ENCODE measurements at regions not wholly inside any gene's neighbourhood (a gene's known extent, or its start where the extent isn't known, plus 50 kb on each side); places are given as distances from the start of the nearest gene placed in this dataset.

DNA sequence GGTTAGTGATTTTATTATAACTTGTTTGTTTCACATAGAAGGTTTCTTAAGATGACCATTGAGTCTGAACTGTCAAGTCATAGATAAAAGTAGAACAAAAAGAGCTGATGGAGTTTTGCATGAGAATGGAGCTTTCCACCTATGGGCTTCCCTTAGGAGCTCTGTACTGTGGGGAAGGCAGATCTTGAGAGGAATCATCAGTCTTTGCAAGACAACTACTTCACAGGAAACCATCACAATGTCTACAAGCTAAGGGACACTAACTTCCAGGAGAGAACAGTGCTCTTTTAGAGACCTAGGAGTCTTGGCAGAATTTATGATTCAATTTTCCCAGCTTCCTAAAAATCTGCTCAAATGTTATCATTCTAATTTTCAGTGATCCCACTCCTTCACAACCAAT is 78.2 kb downstream of the FBXO5 start:
- no TSS peak for BruUV-seq (replicated peaks)
- no peak for DNase-seq
- Mint-ChIP-seq H3K9me3 (ENCODE audit: low read depth, unreplicated experiment) (no peaks in the 10 kb centered on the region), H3K27me3 (ENCODE audit: unreplicated experiment) (no peaks in the 10 kb centered on the region), H3K27ac (ENCODE audit: unreplicated experiment) (no peak overlapping the region), H3K4me1 (ENCODE audit: low read depth, unreplicated experiment) (no peaks in the 10 kb centered on the region), H3K36me3 (ENCODE audit: insufficient read depth, unreplicated experiment) (peaks cover 4% of the 10 kb centered on the region), H3K4me3 (ENCODE audit: low read depth, unreplicated experiment) (no peak overlapping the region)
- TF ChIP-seq, protein P1, sequence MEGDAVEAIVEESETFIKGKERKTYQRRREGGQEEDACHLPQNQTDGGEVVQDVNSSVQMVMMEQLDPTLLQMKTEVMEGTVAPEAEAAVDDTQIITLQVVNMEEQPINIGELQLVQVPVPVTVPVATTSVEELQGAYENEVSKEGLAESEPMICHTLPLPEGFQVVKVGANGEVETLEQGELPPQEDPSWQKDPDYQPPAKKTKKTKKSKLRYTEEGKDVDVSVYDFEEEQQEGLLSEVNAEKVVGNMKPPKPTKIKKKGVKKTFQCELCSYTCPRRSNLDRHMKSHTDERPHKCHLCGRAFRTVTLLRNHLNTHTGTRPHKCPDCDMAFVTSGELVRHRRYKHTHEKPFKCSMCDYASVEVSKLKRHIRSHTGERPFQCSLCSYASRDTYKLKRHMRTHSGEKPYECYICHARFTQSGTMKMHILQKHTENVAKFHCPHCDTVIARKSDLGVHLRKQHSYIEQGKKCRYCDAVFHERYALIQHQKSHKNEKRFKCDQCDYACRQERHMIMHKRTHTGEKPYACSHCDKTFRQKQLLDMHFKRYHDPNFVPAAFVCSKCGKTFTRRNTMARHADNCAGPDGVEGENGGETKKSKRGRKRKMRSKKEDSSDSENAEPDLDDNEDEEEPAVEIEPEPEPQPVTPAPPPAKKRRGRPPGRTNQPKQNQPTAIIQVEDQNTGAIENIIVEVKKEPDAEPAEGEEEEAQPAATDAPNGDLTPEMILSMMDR (IDR thresholded peaks at IDR 0.05; ENCODE audit: unreplicated experiment): no peak
- CTCF ChIA-PET: no interaction called here
- intact Hi-C loops (cut with micrococcal nuclease; ENCODE audit: unreplicated experiment): no loop called here

- CTCF ChIA-PET: no interaction called here
- peaks cover 4% of the 10 kb centered on the region for H3K36me3 Mint-ChIP-seq (ENCODE audit: insufficient read depth, unreplicated experiment)
- no peak for DNase-seq
- BruUV-seq (replicated peaks): no TSS peak
- no peaks in the 10 kb centered on the region for H3K4me1 Mint-ChIP-seq (ENCODE audit: low read depth, unreplicated experiment)
- TF ChIP-seq, protein P1 (IDR thresholded peaks at IDR 0.05; ENCODE audit: unreplicated experiment): no peak
- H3K27me3 Mint-ChIP-seq (ENCODE audit: unreplicated experiment): no peaks in the 10 kb centered on the region
- intact Hi-C loops (cut with micrococcal nuclease; ENCODE audit: unreplicated experiment): no loop called here
- H3K4me3 Mint-ChIP-seq (ENCODE audit: low read depth, unreplicated experiment): no peak overlapping the region
- H3K27ac Mint-ChIP-seq (ENCODE audit: unreplicated experiment): no peak overlapping the region
- no peaks in the 10 kb centered on the region for H3K9me3 Mint-ChIP-seq (ENCODE audit: low read depth, unreplicated experiment)
Measured at GRCh38 chr6:152905551-152906299, 77.1 kb downstream of the FBXO5 start.

DNA sequence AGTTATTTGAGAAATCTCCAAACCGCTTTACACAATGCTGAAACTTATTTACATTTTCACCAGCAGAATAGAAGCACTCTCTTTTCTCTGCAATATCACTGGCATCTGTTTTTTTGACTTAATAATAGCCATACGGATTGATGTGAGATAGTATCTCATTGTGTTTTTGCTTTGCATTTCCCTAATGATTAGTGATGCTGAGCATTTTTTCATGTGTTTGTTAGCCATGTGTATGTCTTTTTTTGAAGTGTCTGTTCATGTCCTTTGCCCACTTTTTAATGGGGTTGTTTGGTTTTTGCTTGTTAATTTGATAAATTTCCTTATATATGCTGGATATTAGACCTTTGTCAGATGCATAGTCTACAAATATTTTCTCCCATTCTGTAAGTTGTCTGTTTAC is 73.6 kb downstream of the FBXO5 start:
- CTCF ChIA-PET: no interaction called here
- BruUV-seq (replicated peaks): no TSS peak
- no peak overlapping the region for H3K4me3 Mint-ChIP-seq (ENCODE audit: low read depth, unreplicated experiment)
- no peaks in the 10 kb centered on the region for H3K4me1 Mint-ChIP-seq (ENCODE audit: low read depth, unreplicated experiment)
- no peaks in the 10 kb centered on the region for H3K27me3 Mint-ChIP-seq (ENCODE audit: unreplicated experiment)
- H3K9me3 Mint-ChIP-seq (ENCODE audit: low read depth, unreplicated experiment): peaks cover 5% of the 10 kb centered on the region
- H3K36me3 Mint-ChIP-seq (ENCODE audit: insufficient read depth, unreplicated experiment): peaks cover 4% of the 10 kb centered on the region
- H3K27ac Mint-ChIP-seq (ENCODE audit: unreplicated experiment): no peak overlapping the region
- intact Hi-C loops (cut with micrococcal nuclease; ENCODE audit: unreplicated experiment): no loop called here
- TF ChIP-seq, protein P1 (IDR thresholded peaks at IDR 0.05; ENCODE audit: unreplicated experiment): no peak
- DNase-seq: no peak

DNA sequence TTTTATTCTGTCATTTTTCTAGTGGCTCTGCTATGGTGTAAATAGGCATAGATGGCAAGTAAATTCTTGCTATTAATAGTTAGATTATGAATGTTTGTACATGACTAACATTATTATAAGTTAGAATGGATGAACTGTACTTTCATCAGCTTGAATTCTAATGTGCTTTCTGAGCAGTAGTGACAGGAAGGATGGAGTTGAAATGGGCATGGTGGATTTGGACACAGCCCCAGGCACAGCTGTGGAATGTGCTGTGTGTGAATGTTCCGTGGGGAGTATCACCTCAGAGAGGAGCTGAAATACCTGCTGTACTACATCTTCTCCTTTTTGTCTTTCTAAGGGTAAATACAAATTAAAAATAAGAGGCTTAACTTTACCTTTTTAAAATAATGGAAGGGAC is 66.8 kb downstream of the FBXO5 start:
- Mint-ChIP-seq H3K27ac (ENCODE audit: unreplicated experiment) (no peak overlapping the region), H3K9me3 (ENCODE audit: low read depth, unreplicated experiment) (peaks cover 10% of the 10 kb centered on the region), H3K36me3 (ENCODE audit: insufficient read depth, unreplicated experiment) (no peaks in the 10 kb centered on the region), H3K27me3 (ENCODE audit: unreplicated experiment) (no peaks in the 10 kb centered on the region), H3K4me3 (ENCODE audit: low read depth, unreplicated experiment) (no peak overlapping the region), H3K4me1 (ENCODE audit: low read depth, unreplicated experiment) (no peaks in the 10 kb centered on the region)
- CTCF ChIA-PET: no interaction called here
- no peak for DNase-seq
- intact Hi-C loops (cut with micrococcal nuclease; ENCODE audit: unreplicated experiment): no loop called here
- TF ChIP-seq, protein P1 (IDR thresholded peaks at IDR 0.05; ENCODE audit: unreplicated experiment): no peak
- BruUV-seq (replicated peaks): no TSS peak

Measured in Calu3 (cell line).